ENCODE measurements at regions not wholly inside any gene's neighbourhood (a gene's known extent, or its start where the extent isn't known, plus 50 kb on each side); places are given as distances from the start of the nearest gene placed in this dataset.
"Not testable (repeated sequence)": the region's sequence is repeated elsewhere in the genome, so short reads cannot be mapped to it uniquely, and the experiment has no call there.

DNA sequence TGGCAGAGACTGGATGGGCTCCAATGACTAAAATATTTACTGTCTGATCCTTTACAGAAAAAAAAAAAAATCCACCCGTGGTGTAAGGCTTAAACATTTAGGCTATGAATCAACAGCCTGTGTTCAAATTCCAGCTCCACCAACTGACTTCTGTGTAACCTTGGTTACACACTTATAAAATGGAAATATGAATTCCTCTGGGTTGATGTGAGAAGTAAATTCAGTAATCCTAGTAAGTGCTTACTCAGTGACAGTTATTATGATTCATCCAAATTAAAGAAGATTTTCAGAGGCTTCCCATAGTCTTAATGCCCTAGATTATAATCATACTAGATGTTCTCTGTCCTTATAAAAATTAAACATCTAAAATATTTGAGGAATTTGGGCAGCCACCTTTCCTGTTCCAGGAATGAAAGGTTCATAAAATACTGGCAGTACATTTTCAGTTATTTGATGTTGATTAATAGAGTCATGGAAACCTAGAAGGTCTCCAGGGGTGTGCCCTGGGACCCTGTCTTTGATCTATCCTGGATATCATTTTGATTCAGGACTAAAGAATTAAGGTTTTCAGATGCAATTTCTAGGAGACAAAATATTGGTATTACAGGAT is 180.3 kb upstream of the ZNF217 start:
- no peak overlapping the region for H3K27ac ChIP-seq (ENCODE audit: insufficient read length, low read depth, low read length)
- H4K8ac ChIP-seq (replicated peaks; ENCODE audit: insufficient read length, low read depth, low read length) = no peak overlapping the region
- Mint-ChIP-seq H3K9me3 (no peaks in the 10 kb centered on the region), H3K4me1 (peaks cover 17 to 21% of the 10 kb centered on the region in 2 experiments), H3K36me3 (ENCODE audit: insufficient read depth in 1 of 3, low read depth in 3 of 3) (no peaks in the 10 kb centered on the region), H3K4me3 (no peak overlapping the region), H3K27ac (no peak overlapping the region), H3K27me3 (ENCODE audit: low read depth) (no peaks in the 10 kb centered on the region; the same call in 1 of the 2 replicates)
- H3K18ac ChIP-seq (ENCODE audit: insufficient read length, low read depth, low read length) = no peak overlapping the region
- TF ChIP-seq, protein P1, sequence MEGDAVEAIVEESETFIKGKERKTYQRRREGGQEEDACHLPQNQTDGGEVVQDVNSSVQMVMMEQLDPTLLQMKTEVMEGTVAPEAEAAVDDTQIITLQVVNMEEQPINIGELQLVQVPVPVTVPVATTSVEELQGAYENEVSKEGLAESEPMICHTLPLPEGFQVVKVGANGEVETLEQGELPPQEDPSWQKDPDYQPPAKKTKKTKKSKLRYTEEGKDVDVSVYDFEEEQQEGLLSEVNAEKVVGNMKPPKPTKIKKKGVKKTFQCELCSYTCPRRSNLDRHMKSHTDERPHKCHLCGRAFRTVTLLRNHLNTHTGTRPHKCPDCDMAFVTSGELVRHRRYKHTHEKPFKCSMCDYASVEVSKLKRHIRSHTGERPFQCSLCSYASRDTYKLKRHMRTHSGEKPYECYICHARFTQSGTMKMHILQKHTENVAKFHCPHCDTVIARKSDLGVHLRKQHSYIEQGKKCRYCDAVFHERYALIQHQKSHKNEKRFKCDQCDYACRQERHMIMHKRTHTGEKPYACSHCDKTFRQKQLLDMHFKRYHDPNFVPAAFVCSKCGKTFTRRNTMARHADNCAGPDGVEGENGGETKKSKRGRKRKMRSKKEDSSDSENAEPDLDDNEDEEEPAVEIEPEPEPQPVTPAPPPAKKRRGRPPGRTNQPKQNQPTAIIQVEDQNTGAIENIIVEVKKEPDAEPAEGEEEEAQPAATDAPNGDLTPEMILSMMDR (conservative IDR thresholded peaks at IDR 0.05) = no peak
- no peak overlapping the region for H3K4me2 ChIP-seq (ENCODE audit: insufficient read depth, insufficient read length, low read length)
- H2BK120ac ChIP-seq (ENCODE audit: low read depth, low read length, poor library complexity, severe bottlenecking) = no peak overlapping the region
- no peaks in the 10 kb centered on the region for H3K79me2 ChIP-seq (ENCODE audit: insufficient read depth, low read length)
- no peak overlapping the region for H3K14ac ChIP-seq (ENCODE audit: insufficient read depth, low read length)
- H3K23me2 ChIP-seq (ENCODE audit: insufficient read length, low read depth, low read length, poor library complexity, severe bottlenecking) = no peaks in the 10 kb centered on the region
- WGBS (ENCODE audit: extremely low coverage, insufficient read length, low lambda C conversion rate) = no CpG with 5 or more reads among the region's 1 CpG
- no peak overlapping the region for H3T11ph ChIP-seq (ENCODE audit: low read length)
- no peak overlapping the region for H4K5ac ChIP-seq (ENCODE audit: insufficient read length, low read depth, low read length)
- H3K9me3 ChIP-seq (ENCODE audit: control insufficient read depth, low read depth, low read length) = no peaks in the 10 kb centered on the region
- H2BK5ac ChIP-seq (ENCODE audit: insufficient read length, low read length) = no peak overlapping the region
- H3K27me3 ChIP-seq (ENCODE audit: insufficient read depth, low read length) = no peaks in the 10 kb centered on the region
- H4K91ac ChIP-seq (ENCODE audit: insufficient read length, low read depth, low read length) = no peak overlapping the region
- no peaks in the 10 kb centered on the region for H3K79me1 ChIP-seq (ENCODE audit: insufficient read depth, low read depth, low read length, poor library complexity, severe bottlenecking)
- no peak overlapping the region for H2BK20ac ChIP-seq (ENCODE audit: low read depth, low read length, poor library complexity, severe bottlenecking)
- H4K20me1 ChIP-seq (ENCODE audit: control insufficient read depth, insufficient read depth, insufficient read length) = no peaks in the 10 kb centered on the region
- H2AFZ ChIP-seq (ENCODE audit: low read length) = no peak overlapping the region
- H3K9ac ChIP-seq (ENCODE audit: extremely low read depth, insufficient read length, low read length) = no peak overlapping the region
- no peak overlapping the region for H3K56ac ChIP-seq (ENCODE audit: insufficient read length, low read depth, low read length)
- H2BK15ac ChIP-seq (ENCODE audit: low read depth, low read length) = no peak overlapping the region
- H3K4me1 ChIP-seq (ENCODE audit: insufficient read depth, low read length) = no peaks in the 10 kb centered on the region
- no peak overlapping the region for H3K23ac ChIP-seq (ENCODE audit: insufficient read length, low read depth, low read length)
- H2AK5ac ChIP-seq (ENCODE audit: insufficient read length, low read length) = no peak overlapping the region
- no peak overlapping the region for H2BK12ac ChIP-seq (ENCODE audit: insufficient read length, low read depth, low read length)
- no peak for DNase-seq
- no peak overlapping the region for H3K4ac ChIP-seq (ENCODE audit: low read depth, low read length)

DNA sequence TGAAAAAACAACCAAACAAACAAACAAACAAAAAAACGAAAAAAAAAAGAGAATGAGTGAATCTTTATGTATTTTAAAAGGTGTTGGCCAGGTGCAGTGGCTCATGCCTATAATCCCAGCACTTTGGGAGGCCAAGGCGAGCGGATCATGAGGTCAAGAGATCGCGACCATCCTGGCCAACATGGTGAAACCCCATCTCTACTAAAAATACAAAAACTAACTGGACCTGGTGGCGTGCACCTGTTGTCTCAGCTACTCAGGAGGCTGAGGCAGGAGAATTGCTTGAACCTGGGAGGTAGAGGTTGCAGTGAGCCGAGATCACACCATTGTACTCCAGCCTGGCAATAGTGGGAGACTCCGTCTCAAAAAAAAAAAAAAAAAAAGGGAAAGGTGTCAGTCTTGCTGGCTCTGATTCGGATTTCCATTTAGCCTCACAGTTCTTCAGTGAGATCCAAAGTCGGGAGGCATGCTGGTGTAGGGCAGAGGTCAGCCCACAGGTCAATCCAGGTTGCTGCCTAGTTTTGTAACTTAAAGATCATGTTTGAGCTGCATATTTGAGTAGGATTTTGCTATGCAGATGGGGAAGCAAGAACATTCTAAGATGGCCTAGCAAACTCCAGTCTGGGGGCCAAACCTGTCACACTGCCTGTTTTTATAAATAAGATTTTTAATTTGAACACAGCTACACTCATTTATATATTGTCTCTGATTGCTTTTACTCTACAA is 179.6 kb upstream of the ZNF217 start:
- not testable (repeated sequence) for H2AK5ac ChIP-seq (ENCODE audit: insufficient read length, low read length); H3K14ac ChIP-seq (ENCODE audit: insufficient read depth, low read length); H3K9me3 ChIP-seq (ENCODE audit: control insufficient read depth, low read depth, low read length); H4K8ac ChIP-seq (replicated peaks; ENCODE audit: insufficient read length, low read depth, low read length); H3K23me2 ChIP-seq (ENCODE audit: insufficient read length, low read depth, low read length, poor library complexity, severe bottlenecking); H3K36me3 Mint-ChIP-seq (ENCODE audit: insufficient read depth in 1 of 3, low read depth in 3 of 3); H4K91ac ChIP-seq (ENCODE audit: insufficient read length, low read depth, low read length); H3K56ac ChIP-seq (ENCODE audit: insufficient read length, low read depth, low read length); H3K27me3 Mint-ChIP-seq (ENCODE audit: low read depth); H3K9me3 Mint-ChIP-seq; H2BK5ac ChIP-seq (ENCODE audit: insufficient read length, low read length); H3K4ac ChIP-seq (ENCODE audit: low read depth, low read length); H2BK20ac ChIP-seq (ENCODE audit: low read depth, low read length, poor library complexity, severe bottlenecking); H3K27ac ChIP-seq (ENCODE audit: insufficient read length, low read depth, low read length); H2BK120ac ChIP-seq (ENCODE audit: low read depth, low read length, poor library complexity, severe bottlenecking); H3K4me1 ChIP-seq (ENCODE audit: insufficient read depth, low read length); H3K4me3 Mint-ChIP-seq; H2AFZ ChIP-seq (ENCODE audit: low read length); H2BK15ac ChIP-seq (ENCODE audit: low read depth, low read length); H4K5ac ChIP-seq (ENCODE audit: insufficient read length, low read depth, low read length); H3T11ph ChIP-seq (ENCODE audit: low read length); H3K79me1 ChIP-seq (ENCODE audit: insufficient read depth, low read depth, low read length, poor library complexity, severe bottlenecking); H3K18ac ChIP-seq (ENCODE audit: insufficient read length, low read depth, low read length); H3K23ac ChIP-seq (ENCODE audit: insufficient read length, low read depth, low read length); H3K9ac ChIP-seq (ENCODE audit: extremely low read depth, insufficient read length, low read length); H2BK12ac ChIP-seq (ENCODE audit: insufficient read length, low read depth, low read length); H3K4me2 ChIP-seq (ENCODE audit: insufficient read depth, insufficient read length, low read length); H4K20me1 ChIP-seq (ENCODE audit: control insufficient read depth, insufficient read depth, insufficient read length); H3K27me3 ChIP-seq (ENCODE audit: insufficient read depth, low read length); DNase-seq; H3K79me2 ChIP-seq (ENCODE audit: insufficient read depth, low read length)
- WGBS (ENCODE audit: extremely low coverage, insufficient read length, low lambda C conversion rate) = no CpG with 5 or more reads among the region's 10 CpGs
- peak overlapping the region in 1 of 3 experiments; percentile 92; a peak in 3 of 7 replicates for H3K27ac Mint-ChIP-seq
- H3K4me1 Mint-ChIP-seq = peaks cover 23 to 27% of the 10 kb centered on the region in 2 experiments
